OCI-LY7 (cell line): ENCODE measurements at regions not wholly inside any gene's neighbourhood (a gene's known extent, or its start where the extent isn't known, plus 50 kb on each side); places are given as distances from the start of the nearest gene placed in this dataset.

ENCODE experiments used
- BruUV-seq: library from RNA; stranded (reverse); fragments of 400-500 nt; replicated peaks from 2 replicates; lab custom pipeline; 2021; lab: Mats Ljungman, UMichigan
- CTCF ChIA-PET: fragments of 300-600 bp; sonication (Branson Sonifier 250); formaldehyde crosslinking; loops from one replicate; lab custom pipeline; 2022; ENCODE audit warnings: antibody characterized with exemption; ENCODE audit not compliant: unreplicated experiment; lab: Charles Lee
- POLR2A ChIA-PET: fragments of 300-600 bp; sonication (Branson Sonifier 250); formaldehyde crosslinking; loops from one replicate; lab custom pipeline; 2022; ENCODE audit warnings: antibody characterized with exemption; lab: Charles Lee
- DNase-seq: peaks from one replicate; pipeline ENCODE4 v3.0.0-alpha.2; 2015; ENCODE audit warnings: low spot score
- H2AFZ ChIP-seq: fragments of 200-600 bp; sonication (generic), shearing (Covaris generic); 2 replicates; pipeline ENCODE4 v1.6.1; 2014; ENCODE audit warnings: mild to moderate bottlenecking, antibody characterized with exemption, low read length, moderate library complexity
- H3K27ac ChIP-seq: fragments of 200-600 bp; sonication (generic); 2 replicates; pipeline ENCODE4 v1.5.1; 2014; ENCODE audit warnings: mixed run types, low read depth, mild to moderate bottlenecking, moderate library complexity, low read length, inconsistent platforms; ENCODE audit not compliant: poor library complexity, severe bottlenecking
- H3K36me3 ChIP-seq: fragments of 200-600 bp; sonication (generic); 2 replicates; pipeline ENCODE4 v1.6.1; 2014; ENCODE audit warnings: mild to moderate bottlenecking, antibody characterized with exemption, low read length, moderate library complexity, mixed read lengths; ENCODE audit not compliant: insufficient read depth
- H3K4me1 ChIP-seq: fragments of 200-600 bp; sonication (generic); 2 replicates; pipeline ENCODE4 v1.5.1; 2014; ENCODE audit warnings: mild to moderate bottlenecking, low read length; ENCODE audit not compliant: insufficient read depth, poor library complexity, severe bottlenecking
- H3K4me2 ChIP-seq: fragments of 200-600 bp; sonication (generic); 2 replicates; pipeline ENCODE4 v1.6.1; 2014; ENCODE audit warnings: mild to moderate bottlenecking, low read length
- H3K4me3 ChIP-seq: fragments of 200-600 bp; sonication (generic); 2 replicates; pipeline ENCODE4 v1.5.1; 2014; ENCODE audit warnings: mild to moderate bottlenecking, low read depth, low read length; ENCODE audit not compliant: poor library complexity, severe bottlenecking
- H3K79me2 ChIP-seq: fragments of 200-600 bp; sonication (generic); 2 replicates; pipeline ENCODE4 v1.6.1; 2016; ENCODE audit warnings: low read depth, mild to moderate bottlenecking, low read length, moderate library complexity, mixed read lengths; ENCODE audit not compliant: insufficient read depth
- H3K9me2 ChIP-seq: fragments of 200-600 bp; sonication (generic); 2 replicates; pipeline ENCODE4 v1.6.1; 2016; ENCODE audit warnings: mild to moderate bottlenecking, low read length, mixed read lengths; ENCODE audit not compliant: insufficient read depth
- H3K9me3 ChIP-seq: fragments of 200-600 bp; sonication (generic); 2 replicates; pipeline ENCODE4 v1.6.1; 2014; ENCODE audit warnings: mild to moderate bottlenecking, mixed run types, low read length, mixed read lengths
- H4K20me1 ChIP-seq: fragments of 200-600 bp; sonication (generic); 2 replicates; pipeline ENCODE4 v1.6.1; 2014; ENCODE audit warnings: mild to moderate bottlenecking, antibody characterized with exemption, low read length, moderate library complexity, mixed read lengths; ENCODE audit not compliant: insufficient read depth
- CTCF ChIP-seq: fragments of 200-600 bp; sonication (generic); conservative IDR thresholded peaks from 2 replicates; pipeline ENCODE4 v1.5.1; 2014; ENCODE audit warnings: mild to moderate bottlenecking, antibody characterized with exemption, low read length, moderate library complexity, mixed read lengths
- EZH2phosphoT487 ChIP-seq: fragments of 200-600 bp; sonication (generic); IDR thresholded peaks from 2 replicates; pipeline ENCODE4 v1.6.1; 2018; ENCODE audit warnings: low read depth, borderline replicate concordance, mild to moderate bottlenecking, mixed run types, antibody characterized with exemption, low read length, moderate library complexity, mixed read lengths
- intact Hi-C: fragments of 100-400 bp; cut with micrococcal nuclease; formaldehyde crosslinking; loops from one replicate; pipeline ENCODE4 v1.10.0; 2022; ENCODE audit not compliant: unreplicated experiment

GRCh38 chr2:6072276-6072675, 380.1 kb downstream of the SOX11 start:
- Histone ChIP-seq H3K9me2 (no peaks in the 10 kb centered on the region), H3K4me2 (no peak overlapping the region), H3K79me2 (no peaks in the 10 kb centered on the region), H3K36me3 (no peaks in the 10 kb centered on the region), H3K4me3 (no peak overlapping the region), H2AFZ (no peak overlapping the region), H3K9me3 (no peaks in the 10 kb centered on the region), H4K20me1 (no peaks in the 10 kb centered on the region), H3K27ac (no peak overlapping the region), H3K4me1 (peaks cover 7% of the 10 kb centered on the region)
- TF ChIP-seq EZH2phosphoT487 (no peak), CTCF (no peak)
- no peak for DNase-seq
- CTCF ChIA-PET, result no interaction called here
- no TSS peak for BruUV-seq
- POLR2A ChIA-PET, result interaction anchor here (0.6 to 0.7 kb wide), 2 partner anchors 439 to 618 kb away, joined by 3 read pairs; no protein-coding TSS in a partner anchor
- intact Hi-C loops, result no loop called here

- CTCF ChIA-PET, result no interaction called here
- intact Hi-C loops, result no loop called here
- H4K20me1 ChIP-seq, result no peaks in the 10 kb centered on the region
- H3K9me3 ChIP-seq, result no peaks in the 10 kb centered on the region
- no peaks in the 10 kb centered on the region for H3K9me2 ChIP-seq
- H3K4me1 ChIP-seq, result peaks cover 5% of the 10 kb centered on the region
- no peak overlapping the region for H3K4me2 ChIP-seq
- POLR2A ChIA-PET, result interaction anchor here (0.6 to 0.7 kb wide), 3 partner anchors 184 to 618 kb away, joined by 3 read pairs; no protein-coding TSS in a partner anchor
- H2AFZ ChIP-seq, result no peak overlapping the region
- H3K4me3 ChIP-seq, result no peak overlapping the region
- BruUV-seq, result no TSS peak
- no peak overlapping the region for H3K27ac ChIP-seq
- TF ChIP-seq EZH2phosphoT487 (no peak), CTCF (no peak)
- no peak for DNase-seq
- H3K79me2 ChIP-seq, result no peaks in the 10 kb centered on the region
- no peaks in the 10 kb centered on the region for H3K36me3 ChIP-seq
Measured at GRCh38 chr2:6072768-6073167, 380.6 kb downstream of the SOX11 start.

- intact Hi-C loops, result no loop called here
- Histone ChIP-seq H2AFZ (no peak overlapping the region), H3K9me2 (no peaks in the 10 kb centered on the region), H4K20me1 (no peaks in the 10 kb centered on the region), H3K4me3 (no peak overlapping the region), H3K27ac (no peak overlapping the region), H3K4me1 (no peaks in the 10 kb centered on the region), H3K36me3 (no peaks in the 10 kb centered on the region), H3K79me2 (no peaks in the 10 kb centered on the region), H3K4me2 (no peak overlapping the region), H3K9me3 (no peaks in the 10 kb centered on the region)
- TF ChIP-seq EZH2phosphoT487, result no peak
- CTCF ChIA-PET, result no interaction called here
- POLR2A ChIA-PET, result interaction anchor here (0.7 to 0.9 kb wide), 3 partner anchors 184 to 560 kb away, joined by 3 read pairs; no protein-coding TSS in a partner anchor
- no TSS peak for BruUV-seq
- no peak for DNase-seq
Measured at GRCh38 chr2:6073191-6074088, 381.3 kb downstream of the SOX11 start.
